IMR-90 (cell line): ENCODE measurements at regions not wholly inside any gene's neighbourhood (a gene's known extent, or its start where the extent isn't known, plus 50 kb on each side); places are given as distances from the start of the nearest gene placed in this dataset.

Source experiments
- ATAC-seq: fragments of 200-7000 bp; cut with Tn5 transposase; 2 replicates; pipeline ENCODE4 v1.9.1; 2020; ENCODE audit warnings: low read depth, mild to moderate bottlenecking, moderate library complexity
- BruUV-seq: library from RNA; stranded (reverse); fragments of 400-500 nt; replicated peaks from 2 replicates; lab custom pipeline; 2021; lab: Mats Ljungman, UMichigan
- CTCF ChIA-PET: fragments of 300-600 bp; formaldehyde crosslinking; extraction: SDS; loops from one replicate; lab custom pipeline; 2021; ENCODE audit warnings: antibody characterized with exemption; lab: Yijun Ruan, JAX
- POLR2A ChIA-PET: fragments of 300-600 bp; sonication (Branson Sonifier 250); formaldehyde crosslinking; loops from one replicate; lab custom pipeline; 2022; ENCODE audit warnings: antibody characterized with exemption; ENCODE audit not compliant: unreplicated experiment; lab: Charles Lee
- DNase-seq: peaks from one replicate; pipeline ENCODE4 v3.0.0; 2013
- H2AFZ ChIP-seq: replicated peaks from 2 replicates; pipeline ENCODE3; 2013; ENCODE audit warnings: low read length, mild to moderate bottlenecking; ENCODE audit not compliant: poor library complexity
- H2AK5ac ChIP-seq: 2 replicates; pipeline ENCODE4 v1.6.1; 2013; ENCODE audit warnings: low read depth, low read length, inconsistent platforms
- H2AK9ac ChIP-seq: replicated peaks from 2 replicates; pipeline ENCODE3; 2013; ENCODE audit warnings: mild to moderate bottlenecking, low read depth, low read length, moderate library complexity; ENCODE audit not compliant: poor library complexity
- H2BK120ac ChIP-seq: 2 replicates; pipeline ENCODE4 v1.6.1; 2013; ENCODE audit warnings: low read depth, low read length, inconsistent platforms
- H2BK15ac ChIP-seq: 3 replicates; pipeline ENCODE4 v1.6.1; 2013; ENCODE audit warnings: low read depth, low read length, inconsistent platforms
- H2BK20ac ChIP-seq: 2 replicates; pipeline ENCODE4 v1.6.1; 2013; ENCODE audit warnings: low read depth, mild to moderate bottlenecking, inconsistent platforms, low read length, moderate library complexity
- H2BK5ac ChIP-seq: 2 replicates; pipeline ENCODE4 v1.6.1; 2013; ENCODE audit warnings: mild to moderate bottlenecking, low read depth, low read length, inconsistent platforms; ENCODE audit not compliant: poor library complexity, severe bottlenecking
- H3K14ac ChIP-seq: replicated peaks from 2 replicates; pipeline ENCODE4 v1.6.1; 2013; ENCODE audit warnings: low read depth, low read length, inconsistent platforms
- H3K18ac ChIP-seq: 2 replicates; pipeline ENCODE4 v1.6.1; 2013; ENCODE audit warnings: low read depth, low read length, control low read depth
- H3K23ac ChIP-seq: 2 replicates; pipeline ENCODE4 v1.6.1; 2013; ENCODE audit warnings: low read depth, low read length, inconsistent platforms
- H3K27ac ChIP-seq: 2 replicates; pipeline ENCODE4 v1.5.1; 2013; ENCODE audit warnings: mild to moderate bottlenecking, control low read depth, low read length; ENCODE audit not compliant: insufficient read depth
- H3K27me3 ChIP-seq: 2 replicates; pipeline ENCODE4 v1.6.1; 2013; ENCODE audit warnings: low read length; ENCODE audit not compliant: control insufficient read depth, insufficient read depth
- H3K36me3 ChIP-seq: 2 replicates; pipeline ENCODE4 v1.6.1; 2013; ENCODE audit warnings: low read length, mixed read lengths; ENCODE audit not compliant: control insufficient read depth, insufficient read depth
- H3K4ac ChIP-seq: 2 replicates; pipeline ENCODE4 v1.6.1; 2013; ENCODE audit warnings: low read depth, low read length, inconsistent platforms
- H3K4me1 ChIP-seq: 2 replicates; pipeline ENCODE4 v1.6.1; 2013; ENCODE audit warnings: low read length, mixed read lengths; ENCODE audit not compliant: control insufficient read depth, insufficient read depth
- H3K4me2 ChIP-seq: 2 replicates; pipeline ENCODE4 v1.6.1; 2013; ENCODE audit warnings: low read depth, mild to moderate bottlenecking, control low read depth, low read length, moderate library complexity
- H3K4me3 ChIP-seq: 2 replicates; pipeline ENCODE4 v1.5.1; 2013; ENCODE audit warnings: low read depth, mild to moderate bottlenecking, control low read depth, low read length, moderate library complexity; ENCODE audit not compliant: insufficient read depth
- H3K56ac ChIP-seq: 2 replicates; pipeline ENCODE4 v1.6.1; 2013; ENCODE audit warnings: low read length, inconsistent platforms; ENCODE audit not compliant: insufficient read depth; ENCODE audit errors: extremely low read depth
- H3K79me1 ChIP-seq, 2 experiments: 2 replicates each; pipeline ENCODE4 v1.6.1; 2013; ENCODE audit warnings: low read length in 2 of 2, inconsistent platforms in 1 of 2, low read depth in 1 of 2
- H3K9ac ChIP-seq: 2 replicates; pipeline ENCODE4 v1.6.1; 2013; ENCODE audit warnings: low read depth, low read length, control low read depth
- H3K9me1 ChIP-seq: 2 replicates; pipeline ENCODE4 v1.6.1; 2013; ENCODE audit warnings: low read length, inconsistent platforms; ENCODE audit not compliant: insufficient read depth
- H3K9me3 ChIP-seq: 2 replicates; pipeline ENCODE4 v1.6.1; 2013; ENCODE audit warnings: low read length; ENCODE audit not compliant: control insufficient read depth, insufficient read depth
- H4K20me1 ChIP-seq: 2 replicates; pipeline ENCODE4 v1.6.1; 2013; ENCODE audit warnings: low read length, inconsistent platforms; ENCODE audit not compliant: insufficient read depth
- H4K5ac ChIP-seq: 2 replicates; pipeline ENCODE4 v1.6.1; 2013; ENCODE audit warnings: mild to moderate bottlenecking, low read depth, low read length, control low read depth
- H4K8ac ChIP-seq, 2 experiments: 2 replicates each; pipeline ENCODE4 v1.6.1; 2013; ENCODE audit warnings: low read depth in 2 of 2, low read length in 2 of 2, control low read depth in 1 of 2, inconsistent platforms in 1 of 2
- H4K91ac ChIP-seq: 2 replicates; pipeline ENCODE4 v1.6.1; 2013; ENCODE audit warnings: low read depth, low read length, inconsistent platforms; ENCODE audit not compliant: insufficient read depth
- CEBPB ChIP-seq: IDR thresholded peaks from 2 replicates; pipeline ENCODE4 v1.6.1; 2012; ENCODE audit warnings: low read depth, low read length, improper control_type of control experiment
- CHD1 ChIP-seq: IDR thresholded peaks from 2 replicates; pipeline ENCODE4 v1.6.1; 2012; ENCODE audit warnings: low read depth, low read length, improper control_type of control experiment
- CTCF ChIP-seq: conservative IDR thresholded peaks from 2 replicates; pipeline ENCODE4 v1.5.1; 2012; ENCODE audit warnings: mild to moderate bottlenecking, low read depth, low read length, improper control_type of control experiment
- ELK1 ChIP-seq: fragments of 150-350 bp; IDR thresholded peaks from 2 replicates; pipeline ENCODE4 v1.6.1; 2016; ENCODE audit warnings: low read depth, mild to moderate bottlenecking, low read length, moderate library complexity, borderline replicate concordance
- FOS ChIP-seq: fragments of 150-350 bp; IDR thresholded peaks from 2 replicates; pipeline ENCODE4 v1.6.1; 2016; ENCODE audit warnings: low read depth, low read length
- MAFK ChIP-seq: IDR thresholded peaks from 2 replicates; pipeline ENCODE4 v1.6.1; 2012; ENCODE audit warnings: low read depth, low read length, improper control_type of control experiment
- MAZ ChIP-seq: IDR thresholded peaks from 2 replicates; pipeline ENCODE4 v1.6.1; 2012; ENCODE audit warnings: low read depth, mild to moderate bottlenecking, low read length, improper control_type of control experiment, moderate library complexity, borderline replicate concordance
- NFE2L2 ChIP-seq: fragments of 150-350 bp; IDR thresholded peaks from 2 replicates; pipeline ENCODE4 v1.6.1; 2016; ENCODE audit warnings: low read depth, mild to moderate bottlenecking, low read length
- POLR2A ChIP-seq: IDR thresholded peaks from 2 replicates; pipeline ENCODE4 v1.6.1; 2012; ENCODE audit warnings: mild to moderate bottlenecking, low read depth, low read length
- RAD21 ChIP-seq: IDR thresholded peaks from 2 replicates; pipeline ENCODE4 v1.6.1; 2012; ENCODE audit warnings: low read length, improper control_type of control experiment
- RCOR1 ChIP-seq: IDR thresholded peaks from 2 replicates; pipeline ENCODE4 v1.6.1; 2012; ENCODE audit warnings: mild to moderate bottlenecking, low read length, improper control_type of control experiment; ENCODE audit not compliant: insufficient replicate concordance
- RFX5 ChIP-seq: IDR thresholded peaks from 2 replicates; pipeline ENCODE4 v1.8.0; 2012; ENCODE audit warnings: low read depth, mild to moderate bottlenecking, low read length, moderate library complexity
- SMC3 ChIP-seq: fragments of 150-350 bp; IDR thresholded peaks from 2 replicates; pipeline ENCODE4 v1.6.1; 2016; ENCODE audit warnings: low read depth, mild to moderate bottlenecking, antibody characterized with exemption, low read length, moderate library complexity
- USF2 ChIP-seq: fragments of 150-350 bp; IDR thresholded peaks from 2 replicates; pipeline ENCODE4 v1.6.1; 2017; ENCODE audit warnings: mild to moderate bottlenecking, antibody characterized with exemption, low read length, low read depth
- WGBS, 2 experiments: methylation state at CpG; one replicate each; pipeline versions ENCODE4 v1.1.5 to v1.1.7; 2013; ENCODE audit warnings: missing lambda C conversion rate in 2 of 2; ENCODE audit not compliant: insufficient read length in 1 of 2; ENCODE audit errors: extremely low coverage in 2 of 2; 5-methylcytosine and 5-hydroxymethylcytosine counted together
- dilution Hi-C: fragments of 300-500 bp; cut with HindIII; formaldehyde crosslinking; loops from one replicate; pipeline ENCODE4 v1.14.3; 2018; ENCODE audit warnings: low sequenced_read_pairs; ENCODE audit not compliant: unreplicated experiment
- in situ Hi-C: fragments of 300-500 bp; cut with MboI; formaldehyde crosslinking; loops from 3 replicates; pipeline ENCODE4 v1.14.3; 2019; ENCODE audit warnings: low sequenced_read_pairs, inconsistent platforms, mixed read lengths
- intact Hi-C: fragments of 100-400 bp; cut with micrococcal nuclease; formaldehyde crosslinking; loops from 2 replicates; pipeline ENCODE4 v1.10.0; 2022

GRCh38 chr2:761384-761783 lies 84.2 kb upstream of the TMEM18 start:
- Histone ChIP-seq H3K4me3 (no peak overlapping the region), H4K5ac (no peak overlapping the region), H3K4me1 (no peaks in the 10 kb centered on the region), H4K20me1 (no peaks in the 10 kb centered on the region), H3K27ac (no peak overlapping the region), H3K56ac (no peak overlapping the region), H2BK5ac (no peak overlapping the region), H3K79me1 (no peaks in the 10 kb centered on the region), H2AFZ (no peak overlapping the region), H3K14ac (no peak overlapping the region), H3K23ac (no peak overlapping the region), H2AK5ac (no peak overlapping the region), H3K18ac (no peak overlapping the region), H3K9ac (no peak overlapping the region), H4K91ac (no peak overlapping the region), H3K4me2 (no peak overlapping the region), H2BK120ac (no peak overlapping the region), H2BK15ac (no peak overlapping the region), H2BK20ac (no peak overlapping the region), H3K36me3 (no peaks in the 10 kb centered on the region), H3K9me1 (no peaks in the 10 kb centered on the region), H4K8ac (no peak overlapping the region), H3K27me3 (no peaks in the 10 kb centered on the region), H2AK9ac (no peak overlapping the region), H3K4ac (no peak overlapping the region), H3K9me3 (peaks cover 5% of the 10 kb centered on the region; the same call in 1 of the 2 replicates)
- dilution Hi-C loops = no loop called here
- BruUV-seq = no TSS peak
- in situ Hi-C loops = no loop called here
- DNase-seq (no peak), ATAC-seq (no peak)
- ChIA-PET CTCF (no interaction called here), POLR2A (no interaction called here)
- no CpG with 5 or more reads among the region's 6 CpGs for WGBS, 2 experiments
- TF ChIP-seq CHD1 = no peak
- TF ChIP-seq RCOR1 = no peak
- no peak for TF ChIP-seq MAFK
- no peak for TF ChIP-seq CTCF
- TF ChIP-seq POLR2A = no peak
- TF ChIP-seq USF2 = no peak
- TF ChIP-seq ELK1 = no peak
- no peak for TF ChIP-seq SMC3
- TF ChIP-seq FOS = no peak
- TF ChIP-seq RFX5 = no peak
- TF ChIP-seq NFE2L2 = no peak
- TF ChIP-seq CEBPB = no peak
- no peak for TF ChIP-seq RAD21
- no peak for TF ChIP-seq MAZ
- intact Hi-C loops = no loop called here
